Loucy (cell line): ENCODE measurements at regions not wholly inside any gene's neighbourhood (a gene's known extent, or its start where the extent isn't known, plus 50 kb on each side); places are given as distances from the start of the nearest gene placed in this dataset.

Source experiments
- EZH2phosphoT487 ChIP-seq: fragments of 200-600 bp; IDR thresholded peaks from 2 replicates; pipeline ENCODE4 v1.6.1; 2018; ENCODE audit warnings: antibody characterized with exemption, mild to moderate bottlenecking, moderate library complexity, borderline replicate concordance
- TF ChIP-seq, protein P1 (sequence below): fragments of 200-600 bp; sonication (generic); conservative IDR thresholded peaks from 2 replicates; pipeline ENCODE4 v1.5.1; 2014; ENCODE audit warnings: mild to moderate bottlenecking, antibody characterized with exemption, low read length

DNA sequence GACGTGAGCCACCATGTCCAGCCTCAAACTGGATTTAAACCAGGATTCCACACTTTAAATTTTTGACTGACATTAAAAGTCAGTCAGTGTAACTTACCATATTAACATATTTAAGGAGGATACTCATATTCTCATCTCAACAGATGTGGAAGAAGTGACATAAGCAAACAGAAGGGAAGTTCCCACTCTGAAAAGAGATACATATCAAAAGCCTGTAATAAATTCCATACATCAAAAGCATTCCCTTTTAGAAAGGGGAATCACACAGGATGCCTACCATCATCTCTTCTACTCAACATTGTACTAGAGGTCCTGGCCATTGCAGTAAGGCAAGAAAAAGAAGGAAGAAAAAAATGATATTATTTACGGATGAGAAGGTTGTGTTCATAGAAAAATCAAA, 618.2 kb upstream of the DIPK2B start:
- TF ChIP-seq, protein P1, sequence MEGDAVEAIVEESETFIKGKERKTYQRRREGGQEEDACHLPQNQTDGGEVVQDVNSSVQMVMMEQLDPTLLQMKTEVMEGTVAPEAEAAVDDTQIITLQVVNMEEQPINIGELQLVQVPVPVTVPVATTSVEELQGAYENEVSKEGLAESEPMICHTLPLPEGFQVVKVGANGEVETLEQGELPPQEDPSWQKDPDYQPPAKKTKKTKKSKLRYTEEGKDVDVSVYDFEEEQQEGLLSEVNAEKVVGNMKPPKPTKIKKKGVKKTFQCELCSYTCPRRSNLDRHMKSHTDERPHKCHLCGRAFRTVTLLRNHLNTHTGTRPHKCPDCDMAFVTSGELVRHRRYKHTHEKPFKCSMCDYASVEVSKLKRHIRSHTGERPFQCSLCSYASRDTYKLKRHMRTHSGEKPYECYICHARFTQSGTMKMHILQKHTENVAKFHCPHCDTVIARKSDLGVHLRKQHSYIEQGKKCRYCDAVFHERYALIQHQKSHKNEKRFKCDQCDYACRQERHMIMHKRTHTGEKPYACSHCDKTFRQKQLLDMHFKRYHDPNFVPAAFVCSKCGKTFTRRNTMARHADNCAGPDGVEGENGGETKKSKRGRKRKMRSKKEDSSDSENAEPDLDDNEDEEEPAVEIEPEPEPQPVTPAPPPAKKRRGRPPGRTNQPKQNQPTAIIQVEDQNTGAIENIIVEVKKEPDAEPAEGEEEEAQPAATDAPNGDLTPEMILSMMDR: no peak
- no peak for TF ChIP-seq EZH2phosphoT487
